ENCODE measurements at regions not wholly inside any gene's neighbourhood (a gene's known extent, or its start where the extent isn't known, plus 50 kb on each side); places are given as distances from the start of the nearest gene placed in this dataset.

- WGBS (ENCODE audit: insufficient coverage, low coverage, low lambda C conversion rate, missing lambda C conversion rate), result 43% methylated on average over 3 of the region's 13 CpGs
- Histone ChIP-seq H3K27ac (no peak overlapping the region), H3K36me3 (no peaks in the 10 kb centered on the region), H3K4me3 (no peak overlapping the region), H3K4me1 (no peaks in the 10 kb centered on the region), H3K9me3 (no peaks in the 10 kb centered on the region), H3K27me3 (no peaks in the 10 kb centered on the region)
- TF ChIP-seq CTCF (IDR thresholded peaks at IDR 0.05) (no peak), POLR2A (IDR thresholded peaks at IDR 0.05) (no peak)
- DNase-seq (no peak), ATAC-seq (no peak)
- intact Hi-C loops (cut with DNase I), result no loop called here
Measured at GRCh38 chr10:128883231-128884032, 583.6 kb upstream of the MGMT start.

- no peak overlapping the region for H3K27ac ChIP-seq
- 50% methylated on average over 4 of the region's 7 CpGs for WGBS (ENCODE audit: insufficient coverage, low coverage, low lambda C conversion rate, missing lambda C conversion rate)
- intact Hi-C loops (cut with DNase I), result no loop called here
- TF ChIP-seq CTCF (IDR thresholded peaks at IDR 0.05) (no peak), POLR2A (IDR thresholded peaks at IDR 0.05) (no peak)
- H3K4me1 ChIP-seq, result no peaks in the 10 kb centered on the region
- ATAC-seq (no peak), DNase-seq (no peak)
- no peaks in the 10 kb centered on the region for H3K27me3 ChIP-seq
- H3K36me3 ChIP-seq, result no peaks in the 10 kb centered on the region
- no peak overlapping the region for H3K4me3 ChIP-seq
- H3K9me3 ChIP-seq, result no peaks in the 10 kb centered on the region
Measured at GRCh38 chr10:128884033-128884425, 583.0 kb upstream of the MGMT start.

GRCh38 chr10:128884496-128885072 is 582.5 kb upstream of the MGMT start:
- Histone ChIP-seq H3K9me3 (no peaks in the 10 kb centered on the region), H3K36me3 (no peaks in the 10 kb centered on the region), H3K27me3 (no peaks in the 10 kb centered on the region), H3K27ac (no peak overlapping the region), H3K4me3 (no peak overlapping the region), H3K4me1 (no peaks in the 10 kb centered on the region)
- 83% methylated on average over 4 of the region's 6 CpGs for WGBS (ENCODE audit: insufficient coverage, low coverage, low lambda C conversion rate, missing lambda C conversion rate)
- no peak for ATAC-seq
- no peak for DNase-seq
- intact Hi-C loops (cut with DNase I), result no loop called here
- TF ChIP-seq CTCF (IDR thresholded peaks at IDR 0.05) (no peak), POLR2A (IDR thresholded peaks at IDR 0.05) (no peak)

DNA sequence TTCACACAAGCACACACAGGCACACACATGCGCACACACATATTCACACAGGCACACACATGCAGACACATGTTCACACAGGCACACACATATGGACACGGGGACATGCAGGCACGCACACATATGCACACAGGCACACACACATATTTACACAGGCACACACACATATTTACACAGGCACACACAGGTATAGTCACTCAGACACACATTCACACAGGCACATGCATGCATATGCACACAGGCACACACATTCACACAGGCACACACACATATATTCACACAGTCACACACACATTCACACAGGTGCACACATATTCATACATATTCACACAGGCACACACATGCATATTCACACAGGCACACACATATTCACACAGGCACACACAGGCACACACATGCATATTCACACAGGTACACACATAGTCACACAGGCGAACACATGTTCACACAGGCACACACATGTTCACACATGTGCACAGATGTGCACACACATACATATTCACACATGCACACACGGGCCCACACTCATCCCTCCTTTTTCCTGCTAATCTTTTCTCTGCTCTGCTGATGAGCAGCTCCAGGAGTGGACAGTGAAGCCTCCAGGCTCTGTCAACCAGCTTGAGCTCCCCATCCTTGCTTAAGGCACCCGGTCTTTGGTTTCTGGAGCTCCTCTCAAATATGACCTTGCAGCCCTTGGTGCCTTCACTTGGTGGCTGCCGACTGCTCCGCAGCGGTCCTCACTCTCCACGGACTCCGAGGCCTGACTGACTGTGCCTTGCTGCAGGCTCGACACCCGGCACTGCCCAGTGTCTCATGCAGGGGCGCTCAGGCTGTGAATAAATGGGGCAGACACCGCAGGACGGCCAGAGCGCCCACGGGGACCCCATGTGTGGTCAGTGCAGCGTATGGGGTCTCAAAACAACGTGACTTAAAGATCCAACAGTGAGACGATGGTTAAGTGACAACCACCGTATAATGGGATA is 581.2 kb upstream of the MGMT start:
- Histone ChIP-seq H3K27me3 (no peaks in the 10 kb centered on the region), H3K4me3 (no peak overlapping the region), H3K4me1 (no peaks in the 10 kb centered on the region), H3K27ac (no peak overlapping the region), H3K36me3 (no peaks in the 10 kb centered on the region), H3K9me3 (no peaks in the 10 kb centered on the region)
- TF ChIP-seq CTCF (IDR thresholded peaks at IDR 0.05), result no peak
- TF ChIP-seq POLR2A (IDR thresholded peaks at IDR 0.05), result no peak
- WGBS (ENCODE audit: insufficient coverage, low coverage, low lambda C conversion rate, missing lambda C conversion rate), result 69% methylated on average over 9 of the region's 22 CpGs
- DNase-seq (no peak), ATAC-seq (no peak)
- intact Hi-C loops (cut with DNase I), result no loop called here
